Kidney epithelial cell (primary cell): ENCODE measurements at regions not wholly inside any gene's neighbourhood (a gene's known extent, or its start where the extent isn't known, plus 50 kb on each side); places are given as distances from the start of the nearest gene placed in this dataset.

ENCODE experiments used
- DNase-seq: peaks from one replicate; pipeline ENCODE4 v3.0.0-alpha.2; 2010; ENCODE audit warnings: low read depth
- H3K27me3 ChIP-seq: 2 replicates; pipeline ENCODE4 v1.6.0; 2011; ENCODE audit warnings: low read length; ENCODE audit not compliant: control insufficient read depth, insufficient read depth
- H3K36me3 ChIP-seq: 2 replicates; pipeline ENCODE4 v1.5.1; 2011; ENCODE audit warnings: low read length; ENCODE audit not compliant: control insufficient read depth, insufficient read depth
- H3K4me3 ChIP-seq: 2 replicates; pipeline ENCODE4 v1.5.1; 2011; ENCODE audit warnings: low read depth, mild to moderate bottlenecking, control low read depth, low read length
- CTCF ChIP-seq: IDR thresholded peaks from 2 replicates; pipeline ENCODE4 v1.5.1; 2011; ENCODE audit warnings: mild to moderate bottlenecking, moderate library complexity, low read length, control low read depth, inconsistent platforms; ENCODE audit not compliant: insufficient read depth, poor library complexity, severe bottlenecking

GRCh38 chr11:19525714-19526113 lies 186.9 kb upstream of the NAV2 start:
- no peak for TF ChIP-seq CTCF
- Histone ChIP-seq H3K36me3 (no peaks in the 10 kb centered on the region), H3K4me3 (no peak overlapping the region), H3K27me3 (peaks cover 6% of the 10 kb centered on the region)
- DNase-seq: no peak

GRCh38 chr11:19525276-19525675 lies 187.4 kb upstream of the NAV2 start:
- TF ChIP-seq CTCF: no peak
- Histone ChIP-seq H3K27me3 (peaks cover 7% of the 10 kb centered on the region), H3K36me3 (no peaks in the 10 kb centered on the region), H3K4me3 (no peak overlapping the region)
- DNase-seq: no peak

- no peak for TF ChIP-seq CTCF
- Histone ChIP-seq H3K36me3 (no peaks in the 10 kb centered on the region), H3K27me3 (peaks cover 10% of the 10 kb centered on the region), H3K4me3 (no peak overlapping the region)
- no peak for DNase-seq
These were observed 188.4 kb upstream of the NAV2 start for GRCh38 chr11:19524171-19524671.

GRCh38 chr11:19520681-19521080 lies 192.0 kb upstream of the NAV2 start:
- DNase-seq: no peak
- Histone ChIP-seq H3K4me3 (no peak overlapping the region), H3K27me3 (peaks cover 10% of the 10 kb centered on the region), H3K36me3 (no peaks in the 10 kb centered on the region)
- TF ChIP-seq CTCF: no peak

- TF ChIP-seq CTCF: no peak
- Histone ChIP-seq H3K27me3 (peaks cover 10% of the 10 kb centered on the region), H3K4me3 (no peak overlapping the region), H3K36me3 (no peaks in the 10 kb centered on the region)
- no peak for DNase-seq
These were observed 192.6 kb upstream of the NAV2 start for GRCh38 chr11:19519912-19520641.

- Histone ChIP-seq H3K27me3 (peaks cover 12% of the 10 kb centered on the region), H3K4me3 (no peak overlapping the region), H3K36me3 (no peaks in the 10 kb centered on the region)
- no peak for TF ChIP-seq CTCF
- DNase-seq: no peak
These were observed 193.3 kb upstream of the NAV2 start for GRCh38 chr11:19519353-19519752.
